Hepatocyte (in vitro differentiated cells): ENCODE measurements at regions not wholly inside any gene's neighbourhood (a gene's known extent, or its start where the extent isn't known, plus 50 kb on each side); places are given as distances from the start of the nearest gene placed in this dataset.

Experiments used
- DNase-seq: peaks from one replicate; pipeline ENCODE4 v3.0.0-alpha.2; 2016; ENCODE audit warnings: low spot score
- H2AFZ ChIP-seq: fragments of 200-600 bp; sonication (generic); 2 replicates; pipeline ENCODE4 v1.6.0; 2016; ENCODE audit warnings: antibody characterized with exemption, mild to moderate bottlenecking
- H3K27ac ChIP-seq: fragments of 200-600 bp; sonication (generic); 2 replicates; pipeline ENCODE4 v1.5.1; 2016; ENCODE audit warnings: mild to moderate bottlenecking
- H3K27me3 ChIP-seq: fragments of 200-600 bp; sonication (generic); 2 replicates; pipeline ENCODE4 v1.6.1; 2016
- H3K36me3 ChIP-seq: fragments of 200-600 bp; sonication (generic); replicated peaks from 2 replicates; pipeline ENCODE4 v1.5.1; 2016; ENCODE audit warnings: low read depth; ENCODE audit not compliant: insufficient read depth
- H3K4me1 ChIP-seq: fragments of 200-600 bp; sonication (generic); 2 replicates; pipeline ENCODE4 v1.5.1; 2016; ENCODE audit warnings: mild to moderate bottlenecking, moderate library complexity; ENCODE audit not compliant: insufficient read depth
- H3K4me2 ChIP-seq: fragments of 200-600 bp; sonication (generic); 2 replicates; pipeline ENCODE4 v1.6.0; 2016
- H3K4me3 ChIP-seq: fragments of 200-600 bp; sonication (generic); 2 replicates; pipeline ENCODE4 v1.5.1; 2016; ENCODE audit warnings: mild to moderate bottlenecking
- H3K79me2 ChIP-seq: fragments of 200-600 bp; sonication (generic); 2 replicates; pipeline ENCODE4 v1.6.0; 2017; ENCODE audit warnings: mild to moderate bottlenecking
- H3K9me2 ChIP-seq: fragments of 200-600 bp; sonication (generic); replicated peaks from 2 replicates; pipeline ENCODE4 v1.6.0; 2017; ENCODE audit warnings: mild to moderate bottlenecking; ENCODE audit not compliant: insufficient read depth
- H3K9me3 ChIP-seq: fragments of 200-600 bp; sonication (generic); 2 replicates; pipeline ENCODE4 v1.5.1; 2016; ENCODE audit warnings: low read depth, mild to moderate bottlenecking
- H4K20me1 ChIP-seq: fragments of 200-600 bp; sonication (generic); 2 replicates; pipeline ENCODE4 v1.6.0; 2016; ENCODE audit warnings: mild to moderate bottlenecking; ENCODE audit not compliant: insufficient read depth, poor library complexity, severe bottlenecking
- EZH2 ChIP-seq: fragments of 200-600 bp; sonication (generic); IDR thresholded peaks from 2 replicates; pipeline ENCODE4 v1.6.1; 2016; ENCODE audit warnings: antibody characterized with exemption, mild to moderate bottlenecking, borderline replicate concordance
- EZH2phosphoT487 ChIP-seq: fragments of 200-600 bp; sonication (generic); IDR thresholded peaks from one replicate; pipeline ENCODE4 v1.6.1; 2018; ENCODE audit warnings: antibody characterized with exemption, mild to moderate bottlenecking, low read depth, moderate library complexity; ENCODE audit not compliant: unreplicated experiment, severe bottlenecking
- WGBS: methylation state at CpG from one replicate; pipeline ENCODE4 v1.1.6; 2016; ENCODE audit warnings: low lambda C conversion rate; ENCODE audit errors: missing lambda C conversion rate; 5-methylcytosine and 5-hydroxymethylcytosine counted together
- TF ChIP-seq, protein P1 (sequence below): fragments of 200-600 bp; sonication (generic); IDR thresholded peaks from 2 replicates; pipeline ENCODE4 v1.5.1; 2016; ENCODE audit warnings: antibody characterized with exemption, mild to moderate bottlenecking; ENCODE audit not compliant: poor library complexity

DNA sequence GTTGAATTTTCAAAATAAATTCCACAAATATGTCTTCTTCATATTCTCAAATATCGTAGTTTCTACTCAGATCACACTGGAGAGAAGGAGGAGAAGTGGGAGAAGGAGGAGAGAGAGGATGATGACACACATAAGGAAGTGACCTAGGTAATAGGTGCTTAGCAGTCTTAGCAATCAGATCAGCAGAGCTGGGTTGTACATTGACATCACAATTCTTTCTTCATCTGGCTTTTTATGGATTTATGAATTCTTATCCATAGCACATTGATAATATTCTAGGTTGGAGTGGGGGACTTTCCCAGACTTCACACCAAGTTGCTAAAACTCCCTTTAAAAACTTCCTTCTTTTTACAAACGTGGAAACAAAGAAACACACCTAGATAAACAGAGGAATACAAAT lies 86.9 kb downstream of the FGF9 start:
- H3K4me1 ChIP-seq, result peaks cover 33% of the 10 kb centered on the region
- 78% methylated on average over 2 of the region's 2 CpGs for WGBS
- H3K36me3 ChIP-seq, result no peaks in the 10 kb centered on the region
- H3K79me2 ChIP-seq, result no peaks in the 10 kb centered on the region
- H3K9me2 ChIP-seq, result no peaks in the 10 kb centered on the region
- TF ChIP-seq, protein P1, sequence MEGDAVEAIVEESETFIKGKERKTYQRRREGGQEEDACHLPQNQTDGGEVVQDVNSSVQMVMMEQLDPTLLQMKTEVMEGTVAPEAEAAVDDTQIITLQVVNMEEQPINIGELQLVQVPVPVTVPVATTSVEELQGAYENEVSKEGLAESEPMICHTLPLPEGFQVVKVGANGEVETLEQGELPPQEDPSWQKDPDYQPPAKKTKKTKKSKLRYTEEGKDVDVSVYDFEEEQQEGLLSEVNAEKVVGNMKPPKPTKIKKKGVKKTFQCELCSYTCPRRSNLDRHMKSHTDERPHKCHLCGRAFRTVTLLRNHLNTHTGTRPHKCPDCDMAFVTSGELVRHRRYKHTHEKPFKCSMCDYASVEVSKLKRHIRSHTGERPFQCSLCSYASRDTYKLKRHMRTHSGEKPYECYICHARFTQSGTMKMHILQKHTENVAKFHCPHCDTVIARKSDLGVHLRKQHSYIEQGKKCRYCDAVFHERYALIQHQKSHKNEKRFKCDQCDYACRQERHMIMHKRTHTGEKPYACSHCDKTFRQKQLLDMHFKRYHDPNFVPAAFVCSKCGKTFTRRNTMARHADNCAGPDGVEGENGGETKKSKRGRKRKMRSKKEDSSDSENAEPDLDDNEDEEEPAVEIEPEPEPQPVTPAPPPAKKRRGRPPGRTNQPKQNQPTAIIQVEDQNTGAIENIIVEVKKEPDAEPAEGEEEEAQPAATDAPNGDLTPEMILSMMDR, result no peak
- no peak for TF ChIP-seq EZH2phosphoT487
- TF ChIP-seq EZH2, result no peak
- no peaks in the 10 kb centered on the region for H4K20me1 ChIP-seq
- peak overlapping the region; percentile 61 for H3K27ac ChIP-seq
- no peak overlapping the region for H3K4me3 ChIP-seq
- DNase-seq, result no peak
- no peaks in the 10 kb centered on the region for H3K27me3 ChIP-seq
- no peaks in the 10 kb centered on the region for H3K9me3 ChIP-seq
- H2AFZ ChIP-seq, result no peak overlapping the region
- no peak overlapping the region for H3K4me2 ChIP-seq

DNA sequence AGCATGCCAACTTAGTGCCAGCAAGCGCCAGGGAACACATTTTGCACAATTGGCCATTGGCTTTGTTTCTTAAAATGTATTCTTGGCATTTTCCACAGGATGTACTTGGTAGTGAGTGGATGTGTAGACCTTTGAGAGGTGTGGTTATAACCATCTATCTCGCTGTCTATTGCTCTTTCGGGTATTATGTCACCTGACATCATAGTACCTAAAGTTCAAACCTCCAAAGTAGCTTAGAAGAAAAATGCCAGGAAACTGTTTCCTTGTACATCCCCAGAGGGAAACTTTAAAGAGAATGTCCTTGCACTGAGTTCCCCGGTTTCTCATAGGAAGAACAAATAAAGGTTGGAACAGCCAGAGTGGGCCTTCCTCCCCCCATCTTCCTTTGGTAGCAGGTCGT lies 87.6 kb downstream of the FGF9 start:
- WGBS, result 86% methylated on average over 5 of the region's 5 CpGs
- no peaks in the 10 kb centered on the region for H3K9me3 ChIP-seq
- no peak overlapping the region for H3K4me2 ChIP-seq
- no peaks in the 10 kb centered on the region for H3K79me2 ChIP-seq
- no peak for DNase-seq
- no peaks in the 10 kb centered on the region for H4K20me1 ChIP-seq
- H3K9me2 ChIP-seq, result no peaks in the 10 kb centered on the region
- no peak overlapping the region for H2AFZ ChIP-seq
- no peaks in the 10 kb centered on the region for H3K27me3 ChIP-seq
- TF ChIP-seq, protein P1, result no peak
- TF ChIP-seq EZH2 (no peak), EZH2phosphoT487 (no peak)
- no peak overlapping the region for H3K4me3 ChIP-seq
- H3K27ac ChIP-seq, result peak overlapping the region; percentile 61
- H3K4me1 ChIP-seq, result peaks cover 26% of the 10 kb centered on the region
- H3K36me3 ChIP-seq, result no peaks in the 10 kb centered on the region

DNA sequence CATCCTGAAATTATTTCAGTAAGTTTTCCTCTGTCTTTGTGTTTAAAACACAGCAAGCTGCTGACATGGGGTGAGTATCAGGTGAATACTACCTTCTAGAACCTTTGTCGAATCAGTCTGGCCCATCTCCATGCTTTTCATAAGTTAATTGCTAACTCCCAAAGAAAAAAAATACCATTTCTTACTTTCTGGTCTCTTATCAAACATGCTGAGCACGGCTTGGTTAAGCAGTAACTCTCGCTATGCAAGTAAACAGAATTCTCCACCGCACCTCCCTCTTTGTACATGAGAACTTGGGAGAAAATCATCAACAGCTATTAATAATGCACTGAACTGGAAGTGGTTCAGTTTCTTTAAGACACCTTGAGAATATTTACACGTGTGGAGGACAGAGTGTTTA lies 88.6 kb downstream of the FGF9 start:
- Histone ChIP-seq H2AFZ (peak overlapping the region; percentile 32), H3K4me2 (peak overlapping the region; percentile 43), H3K9me3 (no peaks in the 10 kb centered on the region), H4K20me1 (no peaks in the 10 kb centered on the region), H3K27me3 (no peaks in the 10 kb centered on the region), H3K27ac (peak overlapping the region; percentile 61), H3K79me2 (no peaks in the 10 kb centered on the region), H3K36me3 (no peaks in the 10 kb centered on the region), H3K4me1 (peaks cover 25% of the 10 kb centered on the region), H3K4me3 (no peak overlapping the region), H3K9me2 (no peaks in the 10 kb centered on the region)
- TF ChIP-seq EZH2phosphoT487 (no peak), EZH2 (no peak)
- TF ChIP-seq, protein P1, result no peak
- 50% methylated on average over 5 of the region's 5 CpGs for WGBS
- peak; percentile 37 for DNase-seq

DNA sequence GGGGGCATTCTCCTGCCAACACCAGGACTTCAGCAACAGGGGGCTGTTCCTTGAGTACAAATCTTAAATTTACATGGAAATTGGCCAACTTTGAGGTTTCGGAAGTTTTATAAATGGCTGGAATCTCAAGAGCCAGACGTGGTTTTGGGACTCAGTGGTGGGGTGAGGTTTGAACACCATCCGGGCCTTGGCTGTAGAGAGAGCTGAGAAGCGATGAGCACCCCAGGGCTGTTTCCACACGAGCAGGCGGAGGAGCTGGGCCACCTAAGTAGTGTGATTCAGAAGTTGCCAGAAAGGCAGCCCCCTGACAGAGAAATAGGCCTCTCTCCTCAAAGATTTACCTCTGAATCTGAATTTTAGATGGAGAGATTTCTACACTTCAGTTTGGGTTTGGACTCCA lies 89.0 kb downstream of the FGF9 start:
- Histone ChIP-seq H3K79me2 (no peaks in the 10 kb centered on the region), H3K27me3 (no peaks in the 10 kb centered on the region), H3K36me3 (no peaks in the 10 kb centered on the region), H2AFZ (peak overlapping the region; percentile 32), H3K4me1 (peaks cover 25% of the 10 kb centered on the region), H3K9me3 (no peaks in the 10 kb centered on the region), H3K4me3 (no peak overlapping the region), H3K9me2 (no peaks in the 10 kb centered on the region), H4K20me1 (no peaks in the 10 kb centered on the region), H3K4me2 (peak overlapping the region; percentile 43), H3K27ac (peak overlapping the region; percentile 61)
- TF ChIP-seq, protein P1, result no peak
- no peak for TF ChIP-seq EZH2
- DNase-seq, result no peak
- WGBS, result 87% methylated on average over 6 of the region's 6 CpGs
